NT2/D1 (cell line): ENCODE measurements at regions not wholly inside any gene's neighbourhood (a gene's known extent, or its start where the extent isn't known, plus 50 kb on each side); places are given as distances from the start of the nearest gene placed in this dataset.

Experiments used
- DNase-seq: peaks from one replicate; pipeline ENCODE4 v3.0.0-alpha.2; 2011; ENCODE audit warnings: low read depth, low spot score
- H3K27me3 ChIP-seq: 2 replicates; pipeline ENCODE4 v1.6.0; 2011; ENCODE audit warnings: mild to moderate bottlenecking; ENCODE audit not compliant: insufficient read length, insufficient read depth
- H3K36me3 ChIP-seq: 2 replicates; pipeline ENCODE4 v1.6.1; 2011; ENCODE audit warnings: mild to moderate bottlenecking, low read length, mixed read lengths; ENCODE audit not compliant: insufficient read depth, insufficient read length
- H3K4me1 ChIP-seq: 2 replicates; pipeline ENCODE4 v1.5.1; 2011; ENCODE audit not compliant: insufficient read depth, insufficient read length
- H3K4me3 ChIP-seq: 2 replicates; pipeline ENCODE4 v1.5.1; 2011; ENCODE audit warnings: low read depth; ENCODE audit not compliant: insufficient read length
- H3K9ac ChIP-seq: 2 replicates; pipeline ENCODE4 v1.6.0; 2011; ENCODE audit warnings: low read depth; ENCODE audit not compliant: insufficient read length
- H3K9me3 ChIP-seq: 2 replicates; pipeline ENCODE4 v1.5.1; 2011; ENCODE audit warnings: mild to moderate bottlenecking, low read length; ENCODE audit not compliant: insufficient read depth
- SUZ12 ChIP-seq: IDR thresholded peaks from 2 replicates; pipeline ENCODE4 v1.6.1; 2011; ENCODE audit not compliant: insufficient read length, insufficient read depth; ENCODE audit errors: extremely low read depth
- YY1 ChIP-seq: IDR thresholded peaks from 2 replicates; pipeline ENCODE4 v1.6.1; 2011; ENCODE audit not compliant: insufficient read length, insufficient read depth
- ZNF274 ChIP-seq: IDR thresholded peaks from 2 replicates; pipeline ENCODE4 v1.6.1; 2011; ENCODE audit warnings: mild to moderate bottlenecking, low read depth, low read length

DNA sequence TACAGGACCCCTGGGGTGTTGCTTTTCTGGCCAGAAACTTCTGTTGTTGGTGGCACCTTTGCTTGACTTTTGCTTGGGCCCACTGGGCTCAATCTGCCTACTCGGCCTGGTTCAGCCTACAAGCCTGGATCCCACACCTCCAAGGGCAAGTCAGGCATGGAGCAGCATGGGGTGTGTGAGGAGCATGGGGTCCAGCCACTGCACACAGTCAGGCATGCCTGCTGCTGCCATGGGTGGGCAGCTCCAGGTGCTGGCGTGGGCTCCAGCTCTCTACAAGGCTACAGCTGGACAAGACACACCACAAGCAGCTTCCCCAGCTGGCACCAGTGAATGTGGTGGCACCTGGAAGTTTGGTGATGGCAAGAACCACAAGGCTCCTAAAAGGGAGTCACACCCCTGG is 1683.1 kb upstream of the ADGRL3 start:
- H3K4me1 ChIP-seq, result no peaks in the 10 kb centered on the region
- H3K9me3 ChIP-seq, result no peaks in the 10 kb centered on the region
- H3K9ac ChIP-seq, result no peak overlapping the region
- no peaks in the 10 kb centered on the region for H3K27me3 ChIP-seq
- H3K36me3 ChIP-seq, result no peaks in the 10 kb centered on the region
- H3K4me3 ChIP-seq, result no peak overlapping the region
- TF ChIP-seq YY1, result no peak
- TF ChIP-seq ZNF274, result no peak
- TF ChIP-seq SUZ12, result no peak
- no peak for DNase-seq

DNA sequence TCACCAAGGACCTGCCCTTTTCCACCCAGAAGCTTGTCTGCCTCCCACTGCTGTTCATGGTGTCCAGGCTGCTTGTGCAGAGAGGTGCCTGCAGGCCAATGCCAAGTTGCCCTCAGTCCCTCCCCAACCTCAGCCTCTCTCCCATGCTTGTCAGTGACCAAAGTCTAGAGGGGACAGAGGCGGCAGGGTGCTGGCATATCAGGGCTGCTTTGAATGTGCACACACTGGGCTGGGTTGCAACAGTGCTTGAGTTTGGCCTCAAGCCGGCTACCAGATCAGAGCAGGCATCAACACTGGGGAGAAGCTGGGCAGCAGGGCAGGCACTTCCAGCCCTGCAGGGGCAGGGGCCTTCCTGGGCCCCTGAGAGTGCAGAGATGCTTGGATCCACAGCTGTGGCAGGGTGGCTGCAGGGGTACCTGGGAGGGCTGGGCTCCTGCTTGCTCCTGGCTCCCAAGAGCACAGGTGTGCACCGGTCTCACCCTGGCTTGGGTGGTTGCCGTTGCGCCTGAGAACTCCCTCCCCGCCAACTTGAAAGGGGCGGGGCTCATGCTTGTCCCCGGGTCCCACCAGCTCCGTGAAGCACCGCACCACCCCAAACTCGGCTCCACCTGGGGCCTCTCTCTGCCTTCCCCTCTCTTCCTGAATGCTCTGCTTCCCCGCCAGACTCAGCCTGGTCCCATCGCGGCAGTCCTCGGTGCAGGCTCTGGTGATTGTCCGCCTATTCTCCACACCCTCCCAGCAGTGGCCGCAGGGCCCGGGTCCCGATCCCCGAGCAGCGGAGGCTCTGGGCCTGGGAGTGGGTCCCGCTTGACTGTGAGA is 1681.9 kb upstream of the ADGRL3 start:
- no peaks in the 10 kb centered on the region for H3K9me3 ChIP-seq
- no peaks in the 10 kb centered on the region for H3K36me3 ChIP-seq
- DNase-seq, result no peak
- H3K4me3 ChIP-seq, result no peak overlapping the region
- TF ChIP-seq YY1 (no peak), ZNF274 (no peak), SUZ12 (no peak)
- no peak overlapping the region for H3K9ac ChIP-seq
- H3K4me1 ChIP-seq, result no peaks in the 10 kb centered on the region
- H3K27me3 ChIP-seq, result no peaks in the 10 kb centered on the region

DNA sequence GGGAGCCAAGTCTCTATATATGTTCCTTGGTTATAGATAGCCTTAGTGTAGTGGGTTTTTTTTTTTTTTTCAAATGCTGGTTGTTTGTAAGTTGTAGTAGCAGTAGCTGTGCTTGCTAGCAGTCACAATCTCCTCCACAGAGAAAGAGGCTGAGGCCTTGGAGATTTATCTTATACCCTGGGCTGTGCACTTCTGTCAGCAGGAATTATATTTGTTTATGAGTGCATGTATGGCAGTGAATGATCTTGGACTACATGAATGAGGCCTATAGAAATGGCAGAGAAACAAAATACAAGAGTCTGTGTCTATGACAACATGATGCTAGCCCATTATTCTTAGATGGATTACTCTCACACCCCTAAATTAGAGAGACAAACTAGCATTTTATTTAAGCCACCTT is 1674.2 kb upstream of the ADGRL3 start:
- H3K36me3 ChIP-seq, result no peaks in the 10 kb centered on the region
- TF ChIP-seq ZNF274 (no peak), SUZ12 (no peak), YY1 (no peak)
- no peak overlapping the region for H3K4me3 ChIP-seq
- no peak for DNase-seq
- no peaks in the 10 kb centered on the region for H3K4me1 ChIP-seq
- no peak overlapping the region for H3K9ac ChIP-seq
- H3K9me3 ChIP-seq, result no peaks in the 10 kb centered on the region
- no peaks in the 10 kb centered on the region for H3K27me3 ChIP-seq

DNA sequence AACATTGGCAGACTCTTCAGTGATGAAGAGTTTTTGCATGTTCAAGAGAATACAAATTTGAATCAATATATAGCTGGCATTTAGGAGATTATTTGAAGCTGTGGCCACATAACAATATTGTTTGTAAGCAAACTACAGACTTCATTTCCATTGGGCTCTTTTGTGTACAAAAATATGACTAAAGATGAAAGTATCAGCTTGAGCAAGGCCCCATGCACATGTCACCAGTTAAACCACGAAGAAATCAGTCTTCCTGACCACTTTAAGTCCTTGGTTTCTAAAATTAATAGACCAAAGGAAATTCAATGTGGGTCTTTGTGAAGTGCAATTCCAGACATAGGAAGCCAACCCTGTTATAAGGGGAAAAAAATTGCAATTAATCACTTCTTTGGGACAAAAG is 1664.6 kb upstream of the ADGRL3 start:
- H3K4me3 ChIP-seq, result no peak overlapping the region
- no peak for TF ChIP-seq SUZ12
- no peak for TF ChIP-seq ZNF274
- TF ChIP-seq YY1, result no peak
- H3K9me3 ChIP-seq, result no peaks in the 10 kb centered on the region
- H3K27me3 ChIP-seq, result no peaks in the 10 kb centered on the region
- H3K36me3 ChIP-seq, result no peaks in the 10 kb centered on the region
- DNase-seq, result no peak
- no peak overlapping the region for H3K9ac ChIP-seq
- no peaks in the 10 kb centered on the region for H3K4me1 ChIP-seq

DNA sequence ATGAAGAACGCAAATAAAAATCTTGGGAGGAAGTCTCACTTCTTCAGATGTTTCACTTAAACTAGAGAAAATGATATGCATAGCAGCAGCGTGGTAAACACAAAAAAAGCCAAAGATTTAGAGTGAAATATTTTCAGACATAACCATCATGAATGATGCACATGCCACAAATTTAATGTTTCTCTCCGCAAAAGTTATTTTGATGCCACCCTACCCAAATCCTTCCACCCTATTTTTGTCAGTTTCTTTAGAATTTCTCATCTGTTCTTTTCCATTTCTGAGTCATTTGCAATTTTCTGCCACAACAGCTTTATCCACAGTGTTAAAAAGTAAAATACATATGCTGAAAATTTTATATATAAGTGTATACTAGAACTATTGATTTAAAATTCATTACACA is 1663.7 kb upstream of the ADGRL3 start:
- no peak for DNase-seq
- TF ChIP-seq YY1 (no peak), SUZ12 (no peak), ZNF274 (no peak)
- H3K4me3 ChIP-seq, result no peak overlapping the region

DNA sequence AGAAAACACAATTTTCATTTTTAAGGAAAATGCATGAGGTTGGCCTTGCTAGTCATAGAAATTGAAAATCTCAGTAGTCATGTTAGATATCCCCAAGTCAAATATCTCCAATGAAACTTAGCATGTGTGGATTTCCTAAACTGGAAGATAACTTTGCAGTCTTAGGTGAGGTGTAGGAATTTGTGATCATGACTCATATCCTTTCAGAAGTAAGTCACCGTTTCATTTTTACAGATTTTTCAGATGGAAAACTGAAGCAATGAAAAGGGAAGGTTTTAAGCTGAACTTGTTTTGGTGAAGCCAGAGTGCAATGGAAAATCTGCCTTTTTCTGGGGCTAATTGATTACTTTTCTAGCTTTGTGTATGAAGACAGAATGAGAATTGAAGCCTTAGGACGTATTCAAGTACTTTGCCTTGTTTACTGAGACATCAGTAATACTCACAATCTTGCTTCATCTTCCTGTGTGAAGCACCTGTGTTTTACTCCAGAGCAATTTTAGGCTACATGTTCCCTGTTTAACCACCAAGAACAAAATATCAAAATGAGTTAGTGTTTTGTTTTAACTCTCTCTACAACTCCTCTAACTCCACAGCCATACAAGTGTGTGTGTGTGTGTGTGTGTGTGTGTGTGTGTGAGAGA is 1662.8 kb upstream of the ADGRL3 start:
- Histone ChIP-seq H3K27me3 (no peaks in the 10 kb centered on the region), H3K4me1 (no peaks in the 10 kb centered on the region), H3K36me3 (no peaks in the 10 kb centered on the region), H3K9me3 (no peaks in the 10 kb centered on the region), H3K4me3 (no peak overlapping the region), H3K9ac (no peak overlapping the region)
- no peak for DNase-seq
- TF ChIP-seq YY1, result no peak
- no peak for TF ChIP-seq ZNF274
- no peak for TF ChIP-seq SUZ12

More for the DNA sequence above, 1663.7 kb upstream of the ADGRL3 start:
- H3K36me3 ChIP-seq, result no peaks in the 10 kb centered on the region
- no peaks in the 10 kb centered on the region for H3K9me3 ChIP-seq
- H3K9ac ChIP-seq, result no peak overlapping the region
- H3K4me1 ChIP-seq, result no peaks in the 10 kb centered on the region
- no peaks in the 10 kb centered on the region for H3K27me3 ChIP-seq

DNA sequence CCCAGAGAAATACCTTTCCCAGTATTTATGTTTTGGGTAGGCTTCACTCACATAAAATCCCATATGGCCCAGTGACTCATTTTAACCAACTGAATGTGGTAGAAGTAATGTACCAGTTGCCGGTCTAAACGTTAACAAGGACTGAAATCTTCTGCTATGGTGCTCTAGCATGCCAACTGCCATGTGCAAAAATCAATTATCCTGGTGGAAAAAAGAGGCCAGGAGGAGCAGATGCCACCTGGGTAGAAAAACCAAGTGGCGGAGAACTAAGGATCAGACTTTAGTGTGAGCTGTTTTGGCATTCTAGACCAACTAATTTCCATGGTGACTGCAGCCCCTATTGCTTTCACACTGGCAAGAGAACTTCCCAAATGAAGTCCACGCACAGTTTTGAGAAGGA is 1660.7 kb upstream of the ADGRL3 start:
- no peak overlapping the region for H3K9ac ChIP-seq
- H3K4me1 ChIP-seq, result no peaks in the 10 kb centered on the region
- H3K9me3 ChIP-seq, result no peaks in the 10 kb centered on the region
- H3K27me3 ChIP-seq, result no peaks in the 10 kb centered on the region
- no peak for TF ChIP-seq ZNF274
- no peak for TF ChIP-seq SUZ12
- no peak for TF ChIP-seq YY1
- no peak overlapping the region for H3K4me3 ChIP-seq
- DNase-seq, result no peak
- no peaks in the 10 kb centered on the region for H3K36me3 ChIP-seq
